ENCODE measurements at regions not wholly inside any gene's neighbourhood (a gene's known extent, or its start where the extent isn't known, plus 50 kb on each side); places are given as distances from the start of the nearest gene placed in this dataset.

GRCh38 chr3:102529452-102529851, 94.6 kb downstream of the ZPLD1 start:
- no peak for DNase-seq (ENCODE audit: low spot score)

DNA sequence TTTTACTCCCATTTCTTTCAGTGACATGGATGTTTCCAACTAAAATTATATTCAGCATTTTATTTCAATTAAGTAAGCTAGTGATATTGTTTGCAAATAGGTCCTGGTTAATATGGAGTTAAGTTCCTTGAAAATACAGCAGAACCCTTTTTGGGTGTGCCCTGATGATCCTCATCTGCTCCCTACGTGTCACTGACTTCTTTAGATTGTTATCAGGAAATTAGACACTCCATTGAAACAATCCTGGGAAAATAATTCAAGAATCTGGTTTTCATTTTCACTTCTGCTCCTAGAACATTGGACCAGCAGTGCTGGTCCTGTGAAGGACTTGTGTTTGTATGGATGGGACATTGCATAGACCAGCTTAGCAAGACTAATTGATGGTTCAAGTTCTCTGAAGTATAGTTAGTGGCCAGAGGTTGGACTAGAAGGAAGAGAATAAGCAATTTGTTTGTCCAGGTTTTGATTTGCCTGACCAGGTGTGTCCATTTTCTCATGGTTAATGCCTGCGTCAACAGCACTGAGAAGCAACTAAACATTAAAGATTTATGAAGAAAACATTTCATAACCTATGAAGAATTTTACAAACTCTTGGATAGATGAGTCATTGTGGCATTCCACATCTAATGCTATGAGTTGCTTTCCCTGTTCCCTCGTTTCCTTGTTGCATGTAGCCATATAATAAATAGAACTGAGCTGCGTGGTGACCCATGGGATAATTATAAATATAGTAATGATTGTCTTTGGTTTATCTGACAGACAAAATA, 95.8 kb downstream of the ZPLD1 start:
- DNase-seq (ENCODE audit: low spot score), result no peak

DNA sequence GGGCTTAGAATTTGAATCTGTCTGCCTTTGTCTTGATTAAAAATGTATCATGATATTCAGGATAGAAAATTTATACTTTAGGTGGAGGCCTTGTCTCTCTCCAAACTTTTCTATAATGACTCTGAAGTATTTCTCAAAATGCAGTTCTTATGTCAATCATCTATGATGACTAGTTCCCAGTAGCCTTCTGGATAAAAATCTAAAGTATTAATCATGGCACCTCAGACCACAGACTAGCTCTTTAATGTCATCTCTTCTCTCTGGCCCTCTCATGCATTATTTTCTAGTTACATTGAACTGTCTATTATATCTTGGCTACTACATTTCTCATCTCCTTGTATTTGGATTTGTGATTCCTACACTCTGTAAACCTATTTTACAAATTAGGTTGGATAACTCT, 96.9 kb downstream of the ZPLD1 start:
- DNase-seq (ENCODE audit: low spot score), result no peak

- DNase-seq (ENCODE audit: low spot score), result no peak
These were observed 98.1 kb downstream of the ZPLD1 start for GRCh38 chr3:102532901-102533300.

- no peak for DNase-seq (ENCODE audit: low spot score)
These were observed 99.0 kb downstream of the ZPLD1 start for GRCh38 chr3:102533784-102534183.

DNA sequence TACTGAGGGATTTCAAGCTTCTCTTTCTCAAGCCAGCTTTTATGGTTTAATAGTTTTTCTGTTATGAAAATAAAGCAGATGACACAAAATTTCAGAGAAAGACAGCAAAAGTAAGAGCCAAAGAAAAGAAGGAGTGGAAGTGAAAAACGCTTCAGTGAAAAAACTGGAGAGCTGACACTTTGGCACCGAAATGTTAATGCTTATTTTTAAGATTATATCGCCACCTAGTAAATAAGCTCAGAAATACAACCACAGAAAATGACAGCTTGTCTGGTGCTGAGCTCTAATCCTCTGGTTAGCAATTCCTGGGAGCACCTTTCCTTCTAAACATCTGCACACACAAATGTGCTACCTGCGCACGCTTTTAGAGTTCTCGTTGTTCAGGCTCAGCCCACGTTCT, 101.6 kb downstream of the ZPLD1 start:
- DNase-seq (ENCODE audit: low spot score), result peak; percentile 4

GRCh38 chr3:102537123-102537522, 102.3 kb downstream of the ZPLD1 start:
- no peak for DNase-seq (ENCODE audit: low spot score)

DNA sequence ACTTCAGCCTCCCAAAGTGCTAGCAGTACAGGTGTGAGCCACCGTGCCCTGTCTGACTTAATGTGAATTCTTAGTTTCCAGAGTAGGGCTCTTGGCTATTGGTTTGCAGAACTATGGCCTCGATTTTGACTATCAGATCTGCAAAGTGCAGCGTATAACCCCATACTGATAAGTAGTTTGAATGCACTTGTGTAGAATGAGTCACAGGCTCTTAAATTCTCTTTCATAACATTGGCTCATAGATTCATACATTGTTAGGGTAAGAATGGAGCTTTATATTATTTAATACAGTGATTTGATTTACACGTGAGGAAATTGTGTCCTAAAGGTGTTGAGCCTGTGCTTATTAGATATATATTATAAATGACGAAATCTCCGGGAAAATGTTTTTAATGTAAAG, 109.9 kb downstream of the ZPLD1 start:
- no peak for DNase-seq (ENCODE audit: low spot score)

DNA sequence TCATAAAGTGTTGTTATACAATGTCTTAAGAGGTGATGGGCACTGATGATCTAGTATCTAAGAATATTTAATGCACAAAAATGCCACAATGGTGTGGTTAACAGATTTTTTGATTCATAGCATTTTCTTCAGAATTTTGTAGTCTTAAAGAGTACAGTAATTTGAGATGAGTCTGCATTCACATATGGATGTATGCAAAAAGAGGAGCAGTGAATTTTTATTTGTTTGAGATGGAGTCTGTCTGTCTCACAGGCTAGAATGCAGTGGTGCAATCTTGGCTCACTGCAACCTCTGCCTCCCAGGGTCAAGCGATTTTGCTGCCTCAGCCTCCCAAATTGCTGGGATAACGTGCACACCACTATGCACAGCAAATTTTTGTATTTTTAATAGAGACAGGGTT, 110.5 kb downstream of the ZPLD1 start:
- no peak for DNase-seq (ENCODE audit: low spot score)

- no peak for DNase-seq (ENCODE audit: low spot score)
These were observed 119.1 kb downstream of the ZPLD1 start for GRCh38 chr3:102553876-102554275.

GRCh38 chr3:102570511-102570910, 135.7 kb downstream of the ZPLD1 start:
- DNase-seq (ENCODE audit: low spot score), result no peak

GRCh38 chr3:102571006-102571405, 136.2 kb downstream of the ZPLD1 start:
- no peak for DNase-seq (ENCODE audit: low spot score)

- no peak for DNase-seq (ENCODE audit: low spot score)
These were observed 137.0 kb downstream of the ZPLD1 start for GRCh38 chr3:102571720-102572384.

DNA sequence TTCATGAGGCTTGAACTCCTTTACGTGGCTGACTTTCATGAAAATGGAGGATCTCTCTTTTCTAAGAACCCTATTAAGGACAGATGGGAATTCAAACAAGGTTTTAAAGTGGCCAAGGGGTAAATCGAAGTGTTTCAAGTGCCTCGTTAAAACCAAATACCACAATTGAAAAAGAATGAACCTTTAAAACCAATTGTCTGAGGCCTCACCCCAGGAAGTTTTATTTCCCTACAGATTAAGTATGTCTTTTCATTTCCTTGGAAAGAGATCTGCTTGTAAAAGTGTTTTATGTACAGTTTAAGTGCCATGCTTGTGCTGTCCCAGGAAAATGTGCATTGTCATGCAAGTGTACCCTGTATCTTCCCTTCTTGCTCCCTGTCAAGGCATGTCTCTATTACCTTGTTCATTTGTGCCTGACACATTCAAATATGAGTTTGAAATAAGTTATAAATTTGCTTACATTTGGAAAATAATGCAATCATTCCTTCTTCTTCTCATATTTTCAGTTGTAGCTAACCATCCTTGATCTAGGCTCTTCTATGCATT, 138.7 kb downstream of the ZPLD1 start:
- DNase-seq (ENCODE audit: low spot score), result no peak

GRCh38 chr3:102574355-102574754, 139.5 kb downstream of the ZPLD1 start:
- DNase-seq (ENCODE audit: low spot score), result no peak

- no peak for DNase-seq (ENCODE audit: low spot score)
These were observed 141.8 kb downstream of the ZPLD1 start for GRCh38 chr3:102576651-102577050.

- no peak for DNase-seq (ENCODE audit: low spot score)
These were observed 142.4 kb downstream of the ZPLD1 start for GRCh38 chr3:102577082-102577789.

DNA sequence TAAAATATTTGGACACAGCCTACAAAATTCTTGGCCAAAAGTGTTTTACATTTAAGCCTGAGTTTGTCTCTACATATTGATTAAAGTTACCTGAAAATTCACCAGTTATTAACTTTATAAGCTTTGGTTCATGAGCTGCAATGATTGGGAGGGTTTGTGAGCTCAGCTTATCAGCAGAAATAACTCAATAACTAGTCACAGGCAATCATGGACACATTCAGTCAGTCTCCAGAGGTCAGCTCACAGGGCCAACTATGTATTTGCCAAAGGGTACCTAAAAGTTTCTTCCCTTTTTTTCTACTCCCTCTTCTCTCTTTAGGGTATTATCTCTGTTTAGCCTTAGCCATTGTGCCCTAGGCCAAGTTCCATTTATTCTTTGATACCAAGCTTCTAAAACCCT, 145.9 kb downstream of the ZPLD1 start:
- DNase-seq (ENCODE audit: low spot score), result no peak

DNA sequence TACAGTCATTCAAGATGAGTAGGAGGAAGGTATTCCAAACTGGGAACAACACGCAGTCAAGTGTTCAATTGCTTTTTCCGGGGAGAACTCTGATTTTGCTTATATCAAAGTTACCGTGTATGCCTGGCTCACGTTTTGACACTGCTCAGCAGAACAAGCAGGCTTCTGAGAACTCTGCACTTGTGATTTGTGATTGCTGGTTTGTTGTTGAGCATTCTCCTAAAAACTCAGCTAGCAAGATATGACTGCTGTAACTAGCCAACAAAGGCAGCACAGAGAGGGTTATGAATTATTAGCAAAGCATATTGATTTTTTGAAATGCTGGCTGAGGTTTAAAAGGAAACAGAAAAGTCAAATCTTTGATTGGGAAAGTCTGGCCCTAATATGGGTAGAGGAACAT, 151.7 kb downstream of the ZPLD1 start:
- DNase-seq (ENCODE audit: low spot score), result no peak

DNA sequence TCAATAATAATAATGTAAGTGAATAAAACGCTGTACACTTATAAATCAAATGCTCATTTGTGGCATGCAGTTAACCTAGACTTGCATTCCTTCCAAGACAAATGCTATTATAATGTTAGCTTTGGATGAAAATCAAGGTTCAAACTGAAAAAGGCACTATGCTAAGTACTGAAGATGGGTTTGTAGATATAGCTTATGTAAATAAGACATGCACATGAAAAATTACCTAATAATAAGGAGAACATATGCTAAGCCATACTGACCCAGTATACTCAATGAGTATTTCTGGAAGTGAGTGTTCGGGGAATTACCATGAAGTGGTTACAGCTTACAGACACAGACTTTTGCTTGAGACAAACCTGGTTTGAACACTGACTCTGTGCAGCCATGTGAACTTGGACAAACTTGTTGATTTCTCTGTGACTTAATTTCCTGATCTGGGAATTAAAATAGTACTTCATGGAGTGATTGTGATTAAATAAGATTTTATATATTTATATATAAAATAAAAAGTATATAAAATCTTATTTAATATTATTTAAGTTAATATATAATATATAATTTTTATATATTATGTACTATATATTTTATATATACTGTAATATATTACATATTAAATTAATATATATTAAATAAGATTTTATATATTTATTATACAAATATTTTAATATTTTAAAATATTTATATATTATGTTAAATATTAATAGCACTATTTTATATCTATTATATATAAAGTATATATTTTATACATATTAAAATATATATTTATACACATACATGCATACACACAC, 159.2 kb downstream of the ZPLD1 start:
- no peak for DNase-seq (ENCODE audit: low spot score)

- DNase-seq (ENCODE audit: low spot score), result no peak
These were observed 160.2 kb downstream of the ZPLD1 start for GRCh38 chr3:102595057-102595456.
